Heart left ventricle (tissue), 16 donors: ENCODE measurements at regions not wholly inside any gene's neighbourhood (a gene's known extent, or its start where the extent isn't known, plus 50 kb on each side); places are given as distances from the start of the nearest gene placed in this dataset.

Experiments used
- ATAC-seq, 4 donors: fragments of 200-7000 bp; cut with Tn5 transposase; one replicate each; pipeline ENCODE4 v1.9.1; 2020 to 2022; ENCODE audit warnings: moderate library complexity in 4 of 4, mild to moderate bottlenecking in 3 of 4, moderate number of reproducible peaks in 1 of 4
- DNase-seq, 5 donors: peaks; one replicate each; pipeline ENCODE4 v3.0.0-alpha.2; 2020
- H3K27ac ChIP-seq, 12 donors: fragments of 200-600 bp; sonication (generic) in 4 of 12; one replicate each; pipeline versions ENCODE4 v1.5.0 to v1.8.0; 2016 to 2022; ENCODE audit warnings: mild to moderate bottlenecking in 2 of 12
- H3K27me3 ChIP-seq, 9 donors: fragments of 200-600 bp; sonication (generic) in 2 of 9; one replicate each; pipeline versions ENCODE4 v1.5.1 to v1.8.0; 2016 to 2022; ENCODE audit warnings: mild to moderate bottlenecking in 3 of 9
- H3K36me3 ChIP-seq, 9 donors: fragments of 200-600 bp; sonication (generic) in 2 of 9; one replicate each; pipeline versions ENCODE4 v1.5.0 to v1.8.0; 2018 to 2022; ENCODE audit warnings: mild to moderate bottlenecking in 2 of 9
- H3K4me1 ChIP-seq, 12 donors: fragments of 200-600 bp; sonication (generic) in 4 of 12; one replicate each; pipeline versions ENCODE4 v1.5.0 to v1.8.0; 2016 to 2022; ENCODE audit warnings: mild to moderate bottlenecking in 3 of 12
- H3K4me3 ChIP-seq, 12 donors: fragments of 200-600 bp; sonication (generic) in 4 of 12; one replicate each; pipeline versions ENCODE4 v1.5.0 to v1.8.0; 2017 to 2022; ENCODE audit warnings: mild to moderate bottlenecking in 9 of 12, moderate library complexity in 4 of 12
- H3K9me3 ChIP-seq, 12 donors: fragments of 200-600 bp; sonication (generic) in 4 of 12; one replicate each; pipeline versions ENCODE4 v1.5.0 to v1.8.0; 2016 to 2022; ENCODE audit warnings: mild to moderate bottlenecking in 1 of 12
- POLR2A ChIP-seq, 2 donors: fragments of 450-650 bp; IDR thresholded peaks; one replicate each; pipeline ENCODE4 v1.6.1; 2017; ENCODE audit warnings: antibody characterized with exemption in 2 of 2, mild to moderate bottlenecking in 2 of 2, moderate library complexity in 2 of 2
- WGBS, 4 donors: extraction: QIAGEN DNeasy Blood & Tissue Kit in 2 of 4; methylation state at CpG; one replicate each; pipeline versions ENCODE4 v1.1.5 to v1.1.7; 2013 to 2018; 5-methylcytosine and 5-hydroxymethylcytosine counted together
- intact Hi-C, 10 donors: fragments of 100-400 bp; cut with DNase I; formaldehyde crosslinking; loops; one replicate each; pipeline versions ENCODE4 v1.11.1 to v1.14.2; 2022
- TF ChIP-seq, protein P1 (sequence below), 12 donors: fragments of 200-600 bp; sonication (generic) in 4 of 12; IDR thresholded peaks; one replicate each; pipeline versions ENCODE4 v1.5.0 to v1.8.0; 2018 to 2022; ENCODE audit warnings: antibody characterized with exemption in 12 of 12, mild to moderate bottlenecking in 5 of 12
- donor health status: ischemic (EF 13 %, LVEDD 7.1; RV severe dilation, severe dysfunction).
- donor health status: healthy with polysubstance abuse.
- donor health status: DM: no; HTN: yes; CAD: no.
- donor health status: DM: no; HTN: no; CAD: no.
- donor health status: ischemic (EF 25% LVEDD 6.9; RV normal size, moderate dysfunction).
- donor health status: ischemic (EF 25% LVEDD 5.7; RV mildly dilated, moderate dysfunction).
- donor health status: healthy.
- donor health status: DM: yes; HTN: yes; CAD: no.
- donor health status: ischemic (EF 35%, LVEDD 5.7; RV mildly dilated, moderate dysfunction).
- donor health status: nonischemic (EF 11% LVEDD 7.7; RV severe dilation, severe dysfunction).
- donor health status: DM: yes; HTN: yes; CAD: no.
- donor health status: PGD.
- donor health status: ischemic (EF 29% LVEDD 5.4; RV normal size, mild dysfunction).
- donor health status: nonischemic (EF 23%, LVEDD 6.1; RV moderate dilation, normal function).

DNA sequence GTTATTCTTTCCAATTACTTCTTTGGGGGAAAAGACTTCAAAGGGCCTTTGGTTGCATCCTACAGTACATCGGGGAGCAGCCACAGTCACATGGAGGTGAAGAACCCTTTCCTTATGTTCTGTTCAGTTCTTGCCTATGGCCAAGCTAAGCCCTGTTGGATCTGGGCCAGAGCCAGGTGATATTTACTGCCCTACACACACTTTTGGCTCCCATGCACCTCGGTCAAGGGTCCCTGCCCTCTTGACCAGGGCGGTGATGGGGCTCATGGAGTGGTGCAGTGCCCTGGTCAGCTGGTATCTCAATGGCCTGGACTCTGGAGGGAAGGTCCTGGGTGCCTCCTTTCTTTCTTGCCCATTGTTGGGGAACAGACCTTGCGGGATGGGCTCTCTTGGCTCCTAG is 98.7 kb downstream of the VAPA start:
- TF ChIP-seq, protein P1, sequence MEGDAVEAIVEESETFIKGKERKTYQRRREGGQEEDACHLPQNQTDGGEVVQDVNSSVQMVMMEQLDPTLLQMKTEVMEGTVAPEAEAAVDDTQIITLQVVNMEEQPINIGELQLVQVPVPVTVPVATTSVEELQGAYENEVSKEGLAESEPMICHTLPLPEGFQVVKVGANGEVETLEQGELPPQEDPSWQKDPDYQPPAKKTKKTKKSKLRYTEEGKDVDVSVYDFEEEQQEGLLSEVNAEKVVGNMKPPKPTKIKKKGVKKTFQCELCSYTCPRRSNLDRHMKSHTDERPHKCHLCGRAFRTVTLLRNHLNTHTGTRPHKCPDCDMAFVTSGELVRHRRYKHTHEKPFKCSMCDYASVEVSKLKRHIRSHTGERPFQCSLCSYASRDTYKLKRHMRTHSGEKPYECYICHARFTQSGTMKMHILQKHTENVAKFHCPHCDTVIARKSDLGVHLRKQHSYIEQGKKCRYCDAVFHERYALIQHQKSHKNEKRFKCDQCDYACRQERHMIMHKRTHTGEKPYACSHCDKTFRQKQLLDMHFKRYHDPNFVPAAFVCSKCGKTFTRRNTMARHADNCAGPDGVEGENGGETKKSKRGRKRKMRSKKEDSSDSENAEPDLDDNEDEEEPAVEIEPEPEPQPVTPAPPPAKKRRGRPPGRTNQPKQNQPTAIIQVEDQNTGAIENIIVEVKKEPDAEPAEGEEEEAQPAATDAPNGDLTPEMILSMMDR (IDR thresholded peaks at IDR 0.05) = no peak
- TF ChIP-seq POLR2A (IDR thresholded peaks at IDR 0.05) = no peak
- no peak for DNase-seq
- Histone ChIP-seq H3K27me3 (no peaks in the 10 kb centered on the region), H3K9me3 (no peaks in the 10 kb centered on the region), H3K27ac (peak overlapping the region in 8 of 12 donors; percentile 4 to 95 (median 82)), H3K4me1 (peaks cover 0 to 61% (median 43%) of the 10 kb centered on the region in 12 donors), H3K36me3 (no peaks in the 10 kb centered on the region), H3K4me3 (no peak overlapping the region)
- intact Hi-C loops = loop anchor here in 2 of 10 donors (10.0 kb wide), 2 partner anchors 432 to 502 kb away; no protein-coding TSS in a partner anchor
- ATAC-seq = no peak
- WGBS, 4 donors = 92 to 97% (median 95%) methylated on average over 4 of the region's 4 CpGs

DNA sequence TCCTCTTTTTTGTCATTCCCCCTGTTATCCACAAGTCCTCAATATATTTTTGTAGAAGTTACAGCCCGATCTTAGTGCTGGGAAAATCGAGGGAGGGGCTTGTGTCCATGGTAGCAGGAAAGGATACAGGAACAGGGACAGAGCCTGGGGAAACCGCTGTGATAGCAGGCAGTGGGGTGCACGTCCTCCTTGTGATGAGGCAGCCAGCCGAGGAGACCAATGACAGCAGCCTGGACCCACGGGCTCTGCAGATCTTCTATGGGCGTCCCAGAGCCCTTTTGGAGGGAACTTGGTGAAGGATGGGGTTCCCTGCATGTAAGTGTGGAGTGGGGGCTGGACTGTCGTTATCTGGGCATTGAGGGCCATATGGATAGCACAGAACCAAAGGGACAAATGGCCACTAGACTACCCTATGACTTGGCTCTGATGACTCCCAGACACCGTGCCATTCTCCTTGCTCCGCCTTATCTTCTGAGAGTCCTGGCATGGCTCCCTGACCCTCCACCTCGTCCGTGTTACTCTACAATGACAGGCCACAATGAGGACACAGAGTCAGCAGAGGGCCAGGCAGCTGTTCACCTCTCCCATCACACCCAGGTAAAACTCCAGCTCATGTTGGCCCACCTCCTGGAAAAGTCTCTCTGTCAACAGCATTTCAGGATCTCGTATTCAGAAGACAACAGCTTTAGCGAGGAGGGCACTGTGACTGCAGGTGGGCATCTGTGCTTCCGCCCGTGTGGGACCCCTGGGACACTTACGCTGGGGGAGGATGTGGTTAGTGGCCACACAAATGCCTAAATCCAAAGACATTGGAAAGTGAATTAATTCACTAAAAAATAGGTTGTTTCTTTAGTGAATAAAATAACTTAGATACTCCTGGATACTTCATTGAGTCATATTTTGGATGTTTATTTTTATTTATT is 100.1 kb downstream of the VAPA start:
- Histone ChIP-seq H3K36me3 (no peaks in the 10 kb centered on the region), H3K27ac (peak overlapping the region in 11 of 12 donors; percentile 4 to 95 (median 58)), H3K4me1 (peaks cover 0 to 61% (median 43%) of the 10 kb centered on the region in 12 donors), H3K4me3 (no peak overlapping the region), H3K9me3 (no peaks in the 10 kb centered on the region), H3K27me3 (no peaks in the 10 kb centered on the region)
- TF ChIP-seq, protein P1 (IDR thresholded peaks at IDR 0.05) = no peak
- TF ChIP-seq POLR2A (IDR thresholded peaks at IDR 0.05) = no peak
- 62 to 71% (median 66%) methylated on average over 15 to 17 of the region's 17 CpGs for WGBS, 4 donors
- intact Hi-C loops = loop anchor here in 2 of 10 donors (10.0 kb wide), 2 partner anchors 431 to 501 kb away; no protein-coding TSS in a partner anchor
- peak in 4 of 5 donors; percentile 45 to 81 (median 64) for DNase-seq
- ATAC-seq = peak in 3 of 4 donors; percentile 36 to 59 (median 52)

DNA sequence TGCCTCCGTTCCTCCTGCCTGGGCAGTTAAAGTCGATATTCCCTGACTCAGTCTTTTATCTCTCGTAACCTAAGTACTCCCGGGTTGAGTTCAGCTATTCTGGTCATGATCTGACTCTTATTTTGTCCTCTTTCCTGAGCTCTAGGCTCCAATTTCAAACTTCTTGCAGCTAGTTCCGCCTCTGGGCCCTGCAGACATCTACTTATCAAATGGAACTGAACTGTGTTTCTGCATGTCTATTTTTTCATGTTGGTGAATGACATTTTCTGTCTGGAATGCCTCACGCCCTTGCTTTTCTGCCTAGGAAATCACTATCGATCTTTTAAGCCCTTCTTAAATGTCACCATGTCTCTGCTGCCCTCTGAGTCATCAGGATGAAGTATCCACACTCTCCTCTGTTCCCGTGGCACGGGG is 101.5 kb downstream of the VAPA start:
- no peaks in the 10 kb centered on the region for H3K27me3 ChIP-seq
- peaks cover 0 to 59% (median 37%) of the 10 kb centered on the region in 12 donors for H3K4me1 ChIP-seq
- no peaks in the 10 kb centered on the region for H3K9me3 ChIP-seq
- H3K27ac ChIP-seq = peak overlapping the region; percentile 15 to 86 (median 66)
- H3K4me3 ChIP-seq = no peak overlapping the region
- no peak for TF ChIP-seq POLR2A (IDR thresholded peaks at IDR 0.05)
- H3K36me3 ChIP-seq = no peaks in the 10 kb centered on the region
- intact Hi-C loops = loop anchor here in 3 of 10 donors (5.0 to 10.0 kb wide), 3 partner anchors 430 to 507 kb away; no protein-coding TSS in a partner anchor
- ATAC-seq (peak in 3 of 4 donors; percentile 4 to 48 (median 44)), DNase-seq (no peak)
- WGBS, 4 donors = 27 to 36% (median 29%) methylated on average over 9 of the region's 9 CpGs

DNA sequence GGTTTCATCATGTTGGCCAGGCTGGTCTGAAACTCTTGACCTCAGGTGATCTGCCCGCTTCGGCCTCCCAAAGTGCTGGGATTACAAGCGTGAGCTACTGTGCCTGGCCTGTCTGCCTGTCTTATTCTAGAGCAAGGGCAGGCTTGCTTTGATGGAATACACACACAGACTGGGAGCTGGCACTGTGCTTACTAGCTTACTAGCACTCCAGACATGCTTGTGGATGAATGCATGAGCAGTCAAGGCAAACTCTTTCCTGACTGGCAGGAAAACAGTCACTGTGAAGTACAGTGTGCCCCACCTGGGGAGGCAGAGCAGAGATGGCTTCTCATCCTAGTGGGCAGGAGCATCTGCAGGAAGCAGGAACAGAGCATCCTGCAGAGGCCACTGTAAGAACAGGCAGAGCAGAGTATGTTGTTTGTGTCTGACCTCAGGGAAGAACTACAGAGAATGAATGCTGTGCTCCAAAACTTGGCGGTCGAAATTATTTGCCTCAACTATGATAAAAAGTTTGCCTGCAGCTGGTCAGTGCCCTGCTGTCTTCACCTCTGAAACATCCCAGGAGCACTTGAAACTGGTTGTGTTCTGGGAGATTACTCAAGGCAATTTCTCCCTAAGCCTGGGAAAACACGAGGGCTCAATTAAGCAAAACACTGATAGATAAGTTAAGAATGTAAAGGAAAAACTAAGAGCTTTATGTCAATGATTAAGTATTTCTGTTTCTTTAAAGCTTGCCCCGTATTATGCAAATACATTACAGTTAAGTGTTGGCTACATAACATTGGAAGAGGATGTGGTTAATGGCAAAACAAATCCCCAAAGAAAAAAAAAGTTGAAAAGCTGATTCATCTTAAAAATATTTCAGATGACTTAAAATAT is 102.4 kb downstream of the VAPA start:
- 39 to 49% (median 41%) methylated on average over 7 of the region's 7 CpGs for WGBS, 4 donors
- no peaks in the 10 kb centered on the region for H3K36me3 ChIP-seq
- H3K4me1 ChIP-seq = peaks cover 0 to 50% (median 31%) of the 10 kb centered on the region in 12 donors
- no peaks in the 10 kb centered on the region for H3K9me3 ChIP-seq
- no peaks in the 10 kb centered on the region for H3K27me3 ChIP-seq
- peak; percentile 76 to 89 (median 83) for ATAC-seq
- intact Hi-C loops = loop anchor here in 3 of 10 donors (5.0 to 10.0 kb wide), 3 partner anchors 429 to 506 kb away; no protein-coding TSS in a partner anchor
- no peak overlapping the region for H3K4me3 ChIP-seq
- TF ChIP-seq, protein P1 (IDR thresholded peaks at IDR 0.05) = peak in 9 of 12 donors; percentile 24 to 64 (median 45)
- TF ChIP-seq POLR2A (IDR thresholded peaks at IDR 0.05) = no peak
- peak in 4 of 5 donors; percentile 34 to 60 (median 38) for DNase-seq
- peak overlapping the region; percentile 49 to 86 (median 66) for H3K27ac ChIP-seq
